T-helper 9 cell (primary cell): ENCODE measurements at regions not wholly inside any gene's neighbourhood (a gene's known extent, or its start where the extent isn't known, plus 50 kb on each side); places are given as distances from the start of the nearest gene placed in this dataset.
"Not testable (repeated sequence)": the region's sequence is repeated elsewhere in the genome, so short reads cannot be mapped to it uniquely, and the experiment has no call there.

Experiments used
- DNase-seq: peaks from one replicate; pipeline ENCODE4 v3.0.0-alpha.2; 2020

GRCh38 chr6:165842281-165842936 lies 179.4 kb upstream of the PDE10A start:
- no peak for DNase-seq

GRCh38 chr6:165841153-165841558 lies 178.1 kb upstream of the PDE10A start:
- no peak for DNase-seq

- no peak for DNase-seq
Measured at GRCh38 chr6:165837948-165838745, 175.1 kb upstream of the PDE10A start.

- not testable (repeated sequence) for DNase-seq
Measured at GRCh38 chr6:165836648-165837047, 173.6 kb upstream of the PDE10A start.

- no peak for DNase-seq
Measured at GRCh38 chr6:165835410-165835851, 172.4 kb upstream of the PDE10A start.

- DNase-seq = no peak
Measured at GRCh38 chr6:165834613-165835259, 171.7 kb upstream of the PDE10A start.

GRCh38 chr6:165833355-165833754 lies 170.3 kb upstream of the PDE10A start:
- DNase-seq = no peak

GRCh38 chr6:165831812-165832510 lies 168.9 kb upstream of the PDE10A start:
- no peak for DNase-seq

GRCh38 chr6:165830761-165831160 lies 167.7 kb upstream of the PDE10A start:
- DNase-seq = no peak

- no peak for DNase-seq
Measured at GRCh38 chr6:165829376-165829775, 166.3 kb upstream of the PDE10A start.

GRCh38 chr6:165827190-165827518 lies 164.1 kb upstream of the PDE10A start:
- no peak for DNase-seq

GRCh38 chr6:165826487-165827189 lies 163.6 kb upstream of the PDE10A start:
- DNase-seq = no peak

- DNase-seq = no peak
Measured at GRCh38 chr6:165825256-165825815, 162.3 kb upstream of the PDE10A start.

- DNase-seq = no peak
Measured at GRCh38 chr6:165823609-165824326, 160.7 kb upstream of the PDE10A start.

- no peak for DNase-seq
Measured at GRCh38 chr6:165822501-165822900, 159.5 kb upstream of the PDE10A start.

- DNase-seq = no peak
Measured at GRCh38 chr6:165821754-165822153, 158.7 kb upstream of the PDE10A start.

- DNase-seq = no peak
Measured at GRCh38 chr6:165820934-165821333, 157.9 kb upstream of the PDE10A start.

- DNase-seq = no peak
Measured at GRCh38 chr6:165820407-165820806, 157.4 kb upstream of the PDE10A start.

GRCh38 chr6:165819394-165819793 lies 156.4 kb upstream of the PDE10A start:
- no peak for DNase-seq

- no peak for DNase-seq
Measured at GRCh38 chr6:165818200-165818599, 155.2 kb upstream of the PDE10A start.

GRCh38 chr6:165817771-165818170 lies 154.7 kb upstream of the PDE10A start:
- no peak for DNase-seq

GRCh38 chr6:165817148-165817547 lies 154.1 kb upstream of the PDE10A start:
- DNase-seq = no peak
